G401 (cell line): ENCODE measurements at regions not wholly inside any gene's neighbourhood (a gene's known extent, or its start where the extent isn't known, plus 50 kb on each side); places are given as distances from the start of the nearest gene placed in this dataset.
A peak's percentile ranks its signal among the peaks of the same experiment; 100 is the strongest.

Source experiments
- DNase-seq: peaks from one replicate; pipeline ENCODE4 v3.0.0-alpha.2; 2015; ENCODE audit warnings: low spot score
- in situ Hi-C: cut with HindIII; loops from 2 replicates; pipeline ENCODE4 v1.10.0; 2016; ENCODE audit warnings: low sequenced_read_pairs, mixed read lengths

GRCh38 chr13:48761256-48761655, 107.5 kb downstream of the CYSLTR2 start:
- no peak for DNase-seq
- in situ Hi-C loops = no loop called here

GRCh38 chr13:48769107-48769704, 115.5 kb downstream of the CYSLTR2 start:
- peak; percentile 65 for DNase-seq
- in situ Hi-C loops = no loop called here

GRCh38 chr13:48770372-48770771, 116.6 kb downstream of the CYSLTR2 start:
- no peak for DNase-seq
- in situ Hi-C loops = no loop called here

GRCh38 chr13:48772908-48773307, 119.2 kb downstream of the CYSLTR2 start:
- in situ Hi-C loops = no loop called here
- no peak for DNase-seq

GRCh38 chr13:48773531-48774275, 120.0 kb downstream of the CYSLTR2 start:
- in situ Hi-C loops = no loop called here
- no peak for DNase-seq

- in situ Hi-C loops = no loop called here
- no peak for DNase-seq
These were observed 121.6 kb downstream of the CYSLTR2 start for GRCh38 chr13:48775285-48775684.

GRCh38 chr13:48775804-48776203, 122.1 kb downstream of the CYSLTR2 start:
- DNase-seq = no peak
- in situ Hi-C loops = no loop called here

GRCh38 chr13:48776401-48776800, 122.7 kb downstream of the CYSLTR2 start:
- in situ Hi-C loops = no loop called here
- no peak for DNase-seq

GRCh38 chr13:48778610-48779009, 124.9 kb downstream of the CYSLTR2 start:
- no peak for DNase-seq
- in situ Hi-C loops = no loop called here

- DNase-seq = no peak
- in situ Hi-C loops = no loop called here
These were observed 127.1 kb downstream of the CYSLTR2 start for GRCh38 chr13:48780713-48781341.

GRCh38 chr13:48782429-48782840, 128.7 kb downstream of the CYSLTR2 start:
- in situ Hi-C loops = no loop called here
- no peak for DNase-seq

GRCh38 chr13:48783181-48783630, 129.5 kb downstream of the CYSLTR2 start:
- in situ Hi-C loops = no loop called here
- no peak for DNase-seq

- in situ Hi-C loops = no loop called here
- no peak for DNase-seq
These were observed 130.0 kb downstream of the CYSLTR2 start for GRCh38 chr13:48783695-48784230.

- no peak for DNase-seq
- in situ Hi-C loops = no loop called here
These were observed 131.3 kb downstream of the CYSLTR2 start for GRCh38 chr13:48784916-48785548.

- DNase-seq = no peak
- in situ Hi-C loops = no loop called here
These were observed 136.5 kb downstream of the CYSLTR2 start for GRCh38 chr13:48790199-48790598.

GRCh38 chr13:48790966-48791365, 137.2 kb downstream of the CYSLTR2 start:
- in situ Hi-C loops = no loop called here
- no peak for DNase-seq

GRCh38 chr13:48797127-48797526, 143.4 kb downstream of the CYSLTR2 start:
- no peak for DNase-seq
- in situ Hi-C loops = no loop called here

- in situ Hi-C loops = no loop called here
- DNase-seq = no peak
These were observed 144.0 kb downstream of the CYSLTR2 start for GRCh38 chr13:48797761-48798160.

- in situ Hi-C loops = no loop called here
- no peak for DNase-seq
These were observed 144.5 kb downstream of the CYSLTR2 start for GRCh38 chr13:48798180-48798579.

- in situ Hi-C loops = no loop called here
- no peak for DNase-seq
These were observed 147.5 kb downstream of the CYSLTR2 start for GRCh38 chr13:48801255-48801654.
